Progenitor cell of endocrine pancreas (in vitro differentiated cells): ENCODE measurements at regions not wholly inside any gene's neighbourhood (a gene's known extent, or its start where the extent isn't known, plus 50 kb on each side); places are given as distances from the start of the nearest gene placed in this dataset.

Experiments used
- DNase-seq: peaks from one replicate; pipeline ENCODE4 v3.0.0; 2021; ENCODE audit warnings: low spot score; ENCODE audit not compliant: unreplicated experiment
- H3K27ac Mint-ChIP-seq: 2 replicates; pipeline ENCODE4 v1.8.0; 2021; ENCODE audit warnings: mild to moderate bottlenecking, moderate library complexity, mixed read lengths
- H3K27me3 Mint-ChIP-seq: 2 replicates; pipeline ENCODE4 v1.8.0; 2021; ENCODE audit warnings: mixed read lengths
- H3K36me3 Mint-ChIP-seq: 2 replicates; pipeline ENCODE4 v1.8.0; 2022; ENCODE audit warnings: mixed read lengths; ENCODE audit not compliant: insufficient read depth
- H3K4me1 Mint-ChIP-seq: 2 replicates; pipeline ENCODE4 v1.8.0; 2021; ENCODE audit warnings: low read depth, mixed read lengths
- H3K4me3 Mint-ChIP-seq: 2 replicates; pipeline ENCODE4 v1.8.0; 2021; ENCODE audit warnings: low read depth, mild to moderate bottlenecking, moderate library complexity, mixed read lengths
- H3K9me3 Mint-ChIP-seq: 2 replicates; pipeline ENCODE4 v1.8.0; 2021; ENCODE audit warnings: low read depth, mixed read lengths
- TF ChIP-seq, protein P1 (sequence below): fragments of 200-600 bp; sonication (generic); IDR thresholded peaks from one replicate; pipeline ENCODE4 v1.5.0; 2021; ENCODE audit warnings: antibody characterized with exemption, mild to moderate bottlenecking; ENCODE audit not compliant: unreplicated experiment

DNA sequence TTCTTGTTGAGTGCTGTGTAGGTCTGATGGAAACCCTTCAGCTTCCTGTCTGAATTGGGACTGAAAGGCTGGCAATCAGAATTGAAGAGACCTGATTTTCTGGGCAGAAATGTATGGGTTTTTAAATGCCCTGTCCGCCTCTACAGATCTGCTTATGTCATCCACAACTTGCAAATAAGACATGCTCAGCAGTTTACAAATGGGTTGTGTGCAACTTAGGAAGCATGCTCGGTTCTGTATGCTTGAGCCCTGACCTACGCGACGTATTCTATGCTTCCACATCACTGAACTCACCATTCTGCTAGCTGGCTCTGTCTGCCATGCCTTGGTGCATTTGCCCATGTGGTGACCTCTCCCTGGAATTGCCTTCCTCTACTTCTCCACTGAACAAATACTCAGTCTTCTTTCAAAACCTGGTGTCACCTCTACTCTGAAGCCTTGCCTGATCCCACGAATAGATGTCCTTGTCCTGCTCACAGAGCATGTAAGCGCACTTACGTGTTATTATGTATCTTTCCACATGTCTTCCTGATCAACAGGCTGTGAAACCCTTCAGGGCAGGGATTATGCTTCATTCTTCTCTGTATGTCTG, 194.2 kb downstream of the ERCC6L2 start:
- peaks cover 15% of the 10 kb centered on the region for H3K27me3 Mint-ChIP-seq
- no peaks in the 10 kb centered on the region for H3K9me3 Mint-ChIP-seq
- DNase-seq = no peak
- TF ChIP-seq, protein P1, sequence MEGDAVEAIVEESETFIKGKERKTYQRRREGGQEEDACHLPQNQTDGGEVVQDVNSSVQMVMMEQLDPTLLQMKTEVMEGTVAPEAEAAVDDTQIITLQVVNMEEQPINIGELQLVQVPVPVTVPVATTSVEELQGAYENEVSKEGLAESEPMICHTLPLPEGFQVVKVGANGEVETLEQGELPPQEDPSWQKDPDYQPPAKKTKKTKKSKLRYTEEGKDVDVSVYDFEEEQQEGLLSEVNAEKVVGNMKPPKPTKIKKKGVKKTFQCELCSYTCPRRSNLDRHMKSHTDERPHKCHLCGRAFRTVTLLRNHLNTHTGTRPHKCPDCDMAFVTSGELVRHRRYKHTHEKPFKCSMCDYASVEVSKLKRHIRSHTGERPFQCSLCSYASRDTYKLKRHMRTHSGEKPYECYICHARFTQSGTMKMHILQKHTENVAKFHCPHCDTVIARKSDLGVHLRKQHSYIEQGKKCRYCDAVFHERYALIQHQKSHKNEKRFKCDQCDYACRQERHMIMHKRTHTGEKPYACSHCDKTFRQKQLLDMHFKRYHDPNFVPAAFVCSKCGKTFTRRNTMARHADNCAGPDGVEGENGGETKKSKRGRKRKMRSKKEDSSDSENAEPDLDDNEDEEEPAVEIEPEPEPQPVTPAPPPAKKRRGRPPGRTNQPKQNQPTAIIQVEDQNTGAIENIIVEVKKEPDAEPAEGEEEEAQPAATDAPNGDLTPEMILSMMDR = no peak
- no peak overlapping the region for H3K27ac Mint-ChIP-seq
- peaks cover 20% of the 10 kb centered on the region for H3K4me1 Mint-ChIP-seq
- no peaks in the 10 kb centered on the region for H3K36me3 Mint-ChIP-seq
- H3K4me3 Mint-ChIP-seq = no peak overlapping the region

DNA sequence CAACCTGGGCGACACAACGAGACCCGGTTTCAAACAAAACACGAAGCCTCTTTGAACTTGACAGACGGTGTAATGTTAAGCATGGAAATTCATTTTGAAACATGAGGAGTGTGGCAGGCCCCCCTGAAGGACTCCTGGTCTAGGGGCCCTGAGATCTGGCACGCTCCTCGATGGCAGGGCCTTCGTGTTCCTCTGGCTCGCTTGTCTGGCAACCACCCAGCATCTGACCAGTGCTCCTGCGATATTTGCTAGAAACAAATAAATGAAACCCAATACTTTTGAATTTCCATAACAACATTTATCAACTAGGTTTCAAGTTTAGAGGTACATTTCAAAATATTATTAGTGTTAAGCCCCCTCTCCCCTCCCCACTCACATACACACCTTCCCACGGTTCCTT, 193.0 kb downstream of the ERCC6L2 start:
- no peak for DNase-seq
- TF ChIP-seq, protein P1 = no peak
- Mint-ChIP-seq H3K9me3 (no peaks in the 10 kb centered on the region), H3K36me3 (no peaks in the 10 kb centered on the region), H3K27ac (no peak overlapping the region), H3K4me3 (no peak overlapping the region), H3K27me3 (peaks cover 19% of the 10 kb centered on the region), H3K4me1 (peaks cover 13% of the 10 kb centered on the region)

DNA sequence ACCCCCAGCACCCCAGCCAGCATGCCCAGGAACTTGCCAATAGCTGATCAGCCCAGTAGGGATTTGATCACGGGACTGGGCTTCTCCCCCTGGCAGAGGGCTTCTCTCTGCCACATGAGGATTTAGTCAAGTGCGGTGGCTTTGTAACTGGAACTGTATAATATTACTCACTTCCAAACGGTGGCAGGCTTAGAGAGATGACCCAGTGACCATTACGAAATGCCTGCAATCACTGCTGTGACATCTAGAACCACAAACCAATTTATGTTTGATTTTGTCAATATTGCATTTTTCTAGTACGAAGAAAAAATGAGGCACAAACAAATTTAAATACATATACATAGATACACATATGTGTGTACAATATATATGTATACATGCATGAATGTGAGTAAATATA, 192.1 kb downstream of the ERCC6L2 start:
- Mint-ChIP-seq H3K36me3 (no peaks in the 10 kb centered on the region), H3K4me1 (peaks cover 10% of the 10 kb centered on the region), H3K27ac (no peak overlapping the region), H3K27me3 (peaks cover 21% of the 10 kb centered on the region), H3K4me3 (no peak overlapping the region), H3K9me3 (no peaks in the 10 kb centered on the region)
- DNase-seq = no peak
- TF ChIP-seq, protein P1 = no peak

DNA sequence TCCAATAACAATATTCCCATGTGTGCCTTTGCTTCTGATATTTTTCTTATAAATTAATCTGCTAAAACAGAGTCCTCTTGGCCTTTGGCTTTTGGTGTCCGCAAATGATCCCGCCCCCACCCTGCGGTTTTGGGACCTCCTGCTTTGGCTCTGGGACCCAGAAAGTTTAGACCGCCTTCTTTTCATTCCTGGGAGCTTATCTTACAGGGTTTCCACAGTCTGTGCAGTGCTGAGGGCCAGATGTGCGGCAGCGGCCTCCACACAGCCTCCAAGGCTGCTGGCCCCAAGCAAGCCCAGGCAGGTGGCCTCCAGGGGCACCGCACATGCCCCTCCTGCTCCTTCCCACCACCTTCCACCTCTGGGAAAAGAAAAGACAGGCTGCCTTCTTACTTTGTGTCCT, 191.5 kb downstream of the ERCC6L2 start:
- H3K9me3 Mint-ChIP-seq = no peaks in the 10 kb centered on the region
- TF ChIP-seq, protein P1 = no peak
- no peaks in the 10 kb centered on the region for H3K36me3 Mint-ChIP-seq

DNA sequence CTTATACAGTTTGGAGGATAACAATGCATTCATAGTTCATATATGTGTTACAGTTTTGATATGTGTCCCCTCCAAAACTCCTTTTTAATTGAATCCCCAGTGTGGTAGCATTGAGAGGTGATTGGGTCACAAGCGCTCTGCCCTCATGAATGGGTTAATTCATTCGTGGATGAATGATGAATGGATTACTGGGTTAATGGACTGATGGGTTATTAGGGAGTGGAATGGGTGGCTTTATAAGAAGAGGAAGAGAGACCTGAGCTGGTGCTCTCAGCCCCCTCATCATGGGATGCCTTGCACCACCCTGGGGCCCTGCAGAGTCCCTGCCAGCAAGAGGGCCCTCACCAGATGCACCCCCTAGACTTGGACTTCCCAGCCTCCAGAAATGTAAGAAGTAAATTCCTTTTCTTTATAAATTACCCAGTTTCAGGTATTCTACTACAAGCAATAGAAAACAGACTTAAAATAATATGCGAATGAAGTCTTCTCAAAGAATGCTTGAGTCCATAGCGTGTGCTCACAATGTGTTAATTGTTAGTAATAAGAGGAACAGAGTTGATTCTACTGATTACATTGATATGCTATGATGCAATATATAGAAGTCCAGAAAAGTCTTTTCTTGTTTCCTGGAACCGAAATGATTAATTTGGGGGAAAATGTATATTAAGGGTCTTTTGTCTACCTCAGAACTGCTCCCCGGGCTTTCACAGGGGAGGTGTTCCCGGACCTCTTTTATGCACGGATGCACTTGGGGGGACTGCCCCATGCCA, 190.2 kb downstream of the ERCC6L2 start:
- Mint-ChIP-seq H3K36me3 (no peaks in the 10 kb centered on the region), H3K27ac (no peak overlapping the region), H3K4me1 (peaks cover 5% of the 10 kb centered on the region), H3K27me3 (peaks cover 22% of the 10 kb centered on the region), H3K9me3 (no peaks in the 10 kb centered on the region), H3K4me3 (no peak overlapping the region)
- TF ChIP-seq, protein P1 = no peak
- DNase-seq = no peak

More for the DNA sequence above, 191.5 kb downstream of the ERCC6L2 start:
- Mint-ChIP-seq H3K27ac (no peak overlapping the region), H3K27me3 (peaks cover 22% of the 10 kb centered on the region), H3K4me3 (no peak overlapping the region), H3K4me1 (peaks cover 10% of the 10 kb centered on the region)
- DNase-seq = no peak
